Stimulated activated CD4-positive, alpha-beta T cell treated with anti-CD3 and anti-CD28 coated beads, Interleukin-4, amount 100 ng/mL, for 48 hours (primary cell): ENCODE measurements at regions not wholly inside any gene's neighbourhood (a gene's known extent, or its start where the extent isn't known, plus 50 kb on each side); places are given as distances from the start of the nearest gene placed in this dataset.

ENCODE experiments used
- DNase-seq, 2 donors: peaks; one replicate each; pipeline ENCODE4 v3.0.0-alpha.2; 2020; ENCODE audit warnings: low read depth in 2 of 2

DNA sequence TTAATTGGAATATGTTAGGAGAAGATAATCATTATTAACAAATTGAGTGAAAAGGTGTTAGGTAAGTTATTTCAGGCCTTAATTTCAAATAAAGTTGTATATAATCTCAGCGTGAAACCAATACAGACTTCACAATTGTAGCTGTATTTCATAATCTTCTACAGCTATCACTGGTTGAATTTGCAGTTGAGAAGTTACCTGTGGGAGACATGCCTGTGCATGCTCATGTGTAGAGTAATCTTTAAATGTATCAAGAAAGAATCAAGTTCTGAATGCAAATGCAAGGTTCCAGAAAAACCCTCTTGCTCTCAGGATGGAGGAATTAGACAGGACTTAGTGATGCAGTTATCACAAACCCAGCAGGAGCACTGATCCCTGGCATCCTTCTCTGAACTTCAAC, 938.4 kb upstream of the SLC10A2 start:
- DNase-seq, result no peak

DNA sequence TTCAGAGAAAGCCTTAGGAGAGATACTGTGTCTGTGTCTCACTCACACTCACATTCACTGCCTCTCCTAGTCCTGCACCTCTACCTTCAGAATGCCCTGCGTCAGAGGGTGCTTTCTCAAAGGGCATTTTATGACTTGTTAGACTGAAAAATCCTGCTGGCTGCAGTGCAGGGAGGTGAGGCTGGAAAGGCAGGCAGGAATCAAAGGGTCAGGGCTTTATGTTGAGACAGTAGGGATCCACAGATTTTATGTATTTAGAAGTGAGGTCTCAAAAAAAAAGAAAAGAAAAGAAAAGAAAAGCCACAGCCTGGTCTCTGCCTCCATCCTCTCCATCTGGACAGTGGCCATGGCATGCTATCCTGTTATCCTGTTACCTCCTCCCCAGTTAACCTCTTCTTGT, 936.0 kb upstream of the SLC10A2 start:
- no peak for DNase-seq

DNA sequence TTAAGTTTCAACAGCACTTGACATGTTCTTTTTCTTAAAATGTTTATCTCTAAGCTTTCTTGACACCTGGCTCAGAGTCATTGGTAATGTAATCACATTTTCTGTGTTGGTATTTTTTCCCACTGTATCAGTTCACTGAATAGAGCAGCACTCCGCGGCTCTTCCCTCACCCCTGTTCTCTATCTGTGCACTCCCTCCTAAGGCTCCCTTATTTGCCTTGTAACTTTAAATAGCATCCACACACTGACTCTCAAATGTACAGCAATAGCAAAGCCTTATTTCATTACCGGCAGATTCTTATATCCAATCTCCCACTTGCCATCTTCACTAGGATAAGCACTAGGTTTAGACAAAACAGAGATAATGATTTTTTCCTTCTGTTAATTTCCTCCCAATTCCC, 935.5 kb upstream of the SLC10A2 start:
- DNase-seq, result no peak

DNA sequence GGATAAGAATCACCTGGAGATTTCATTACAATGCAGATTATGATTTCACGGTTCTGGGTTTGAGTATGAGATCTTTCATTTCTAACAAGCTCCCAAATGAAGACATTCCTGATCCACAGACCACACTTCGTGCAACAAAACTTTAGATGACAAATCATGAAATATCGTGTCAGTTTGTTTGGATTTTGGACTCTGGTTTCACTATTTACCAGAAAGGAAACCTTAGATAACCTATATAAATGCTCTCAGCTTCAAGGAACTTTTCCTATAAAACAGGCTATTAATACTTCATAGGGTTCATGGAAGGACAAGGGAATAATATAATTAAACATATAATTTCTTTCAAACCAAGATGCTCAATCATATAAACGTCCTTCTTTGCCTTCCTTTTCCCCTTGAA, 930.5 kb upstream of the SLC10A2 start:
- DNase-seq, result no peak

DNA sequence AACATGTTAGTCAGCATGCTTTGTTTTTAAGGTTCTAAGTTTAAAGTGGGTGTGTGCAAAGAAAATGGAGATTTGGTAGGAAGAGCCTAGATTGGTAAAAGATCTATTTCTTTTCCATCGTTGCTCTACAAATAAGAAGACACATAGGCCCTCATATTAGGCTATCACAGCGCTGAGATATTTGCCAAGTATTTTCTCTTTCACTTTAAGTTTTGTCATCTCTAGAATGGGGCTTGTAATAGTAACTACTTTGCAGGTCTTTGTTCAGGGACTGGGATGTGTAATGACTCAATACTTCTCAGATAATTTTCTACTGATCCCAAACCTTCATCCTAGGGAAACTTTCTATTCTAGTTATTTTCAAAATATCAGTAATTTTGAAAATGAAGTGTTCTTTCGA, 917.7 kb upstream of the SLC10A2 start:
- no peak for DNase-seq

DNA sequence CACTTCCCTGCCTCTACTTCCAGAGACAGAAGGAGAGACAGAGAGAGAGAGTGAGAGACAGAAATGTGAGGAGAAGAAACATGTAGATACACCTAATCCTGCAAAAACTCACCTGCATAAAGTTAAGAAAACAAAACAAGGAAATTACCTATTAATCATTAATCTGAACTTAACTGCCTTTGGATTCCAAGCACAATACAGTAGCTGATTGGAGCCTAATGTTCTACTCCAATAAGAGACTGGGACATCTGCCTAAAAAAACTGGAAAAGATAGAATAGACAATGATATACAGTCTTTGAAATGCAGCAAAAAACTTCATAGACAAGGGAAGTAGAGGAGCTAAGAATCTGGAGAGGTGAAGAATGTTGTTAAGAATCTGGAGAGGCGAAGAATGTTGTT, 910.2 kb upstream of the SLC10A2 start:
- no peak for DNase-seq

DNA sequence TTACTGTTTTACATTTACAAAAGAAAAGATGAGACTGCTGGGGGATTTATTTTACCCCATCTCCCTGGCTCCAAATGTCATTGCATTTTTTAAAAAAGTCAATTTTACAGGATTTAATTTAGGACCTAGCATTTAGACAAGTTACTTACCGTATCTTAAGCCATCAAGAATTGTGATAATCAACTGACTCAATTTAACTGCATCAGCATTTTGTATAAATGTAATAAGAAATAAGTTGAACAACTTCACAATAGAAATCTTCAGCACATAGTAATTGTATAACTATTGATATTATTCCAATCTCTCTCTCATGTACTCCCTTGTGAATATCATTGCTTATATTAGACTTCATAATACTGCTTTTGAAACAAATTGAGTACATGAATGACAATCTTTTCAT, 907.5 kb upstream of the SLC10A2 start:
- DNase-seq, result no peak

DNA sequence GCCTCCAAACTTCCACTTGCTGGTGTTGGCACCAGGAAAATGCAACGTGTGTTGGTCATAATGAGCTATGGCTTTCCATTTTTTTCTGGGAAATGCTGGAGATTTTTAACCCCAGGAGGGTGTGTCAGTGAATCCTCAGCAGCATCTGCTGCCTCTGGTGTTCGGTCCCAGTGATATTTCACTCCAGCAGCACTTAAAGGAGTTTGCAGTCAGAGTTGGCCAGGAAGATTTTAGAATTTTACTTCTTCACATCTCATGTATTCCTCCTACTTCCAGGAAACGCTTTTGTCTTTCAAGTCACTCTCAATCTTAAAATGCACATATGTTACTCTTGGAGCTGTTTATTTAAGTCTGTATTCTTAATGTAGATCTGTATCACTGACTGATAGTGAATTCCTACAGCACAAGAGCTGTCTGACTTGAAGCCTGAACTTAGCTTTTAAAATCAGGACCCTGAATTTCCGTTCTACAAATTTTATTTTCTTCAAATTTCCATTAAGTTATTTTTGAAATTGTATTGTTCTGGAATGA, 903.4 kb upstream of the SLC10A2 start:
- DNase-seq, result no peak

DNA sequence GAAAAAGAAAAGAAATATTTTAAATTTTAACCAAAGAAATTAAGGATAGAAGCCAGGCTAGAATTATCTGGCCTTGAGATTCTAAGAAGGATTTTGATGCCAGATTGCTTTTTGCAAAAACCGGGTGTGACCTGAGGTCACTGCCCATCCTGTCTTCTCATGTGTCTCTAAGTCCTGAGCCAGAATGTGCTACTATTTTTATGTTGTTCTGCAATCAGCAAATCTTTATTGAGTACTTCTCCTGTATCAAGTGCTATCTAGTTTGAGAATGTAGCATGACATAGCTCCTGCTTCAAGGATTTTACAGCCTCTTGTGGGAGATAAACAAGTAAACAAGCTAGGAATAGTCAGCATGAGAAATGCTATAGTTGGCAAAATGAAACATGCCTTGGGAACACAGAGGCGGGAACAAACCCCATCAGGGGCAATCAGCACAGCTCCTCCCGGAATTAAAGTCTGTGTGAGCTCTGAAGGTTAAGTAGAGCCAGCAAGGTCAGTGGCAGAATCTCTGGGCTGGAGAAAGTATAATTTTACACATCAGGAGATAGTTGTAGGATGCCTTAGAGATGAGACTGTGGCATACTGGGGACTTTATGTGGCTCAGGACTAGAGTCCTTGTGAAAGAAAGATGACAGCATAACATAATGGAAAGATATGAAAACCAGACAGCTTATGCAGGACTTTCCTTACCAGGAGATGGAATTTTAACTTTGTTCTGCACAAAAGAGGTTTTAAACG, 899.5 kb upstream of the SLC10A2 start:
- DNase-seq, result no peak

DNA sequence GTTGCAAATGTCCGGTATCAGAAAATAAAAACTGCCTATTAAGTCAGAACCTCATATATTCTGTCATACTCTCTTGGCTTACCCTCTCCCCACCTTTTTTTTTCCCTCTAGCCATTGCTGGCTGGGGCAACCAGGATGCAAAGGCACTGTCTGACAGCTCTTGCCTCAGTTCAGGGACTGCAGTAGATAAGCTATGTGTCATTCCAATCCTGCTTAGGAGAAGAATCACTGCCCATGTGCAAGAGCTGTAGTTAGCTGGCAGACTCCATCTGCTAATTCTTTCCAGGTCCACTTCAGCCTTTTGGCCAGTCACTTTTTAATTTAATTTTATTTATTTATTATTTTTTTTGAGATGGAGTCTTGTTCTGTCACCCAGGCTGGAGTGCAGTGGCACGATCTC, 895.6 kb upstream of the SLC10A2 start:
- DNase-seq, result no peak

DNA sequence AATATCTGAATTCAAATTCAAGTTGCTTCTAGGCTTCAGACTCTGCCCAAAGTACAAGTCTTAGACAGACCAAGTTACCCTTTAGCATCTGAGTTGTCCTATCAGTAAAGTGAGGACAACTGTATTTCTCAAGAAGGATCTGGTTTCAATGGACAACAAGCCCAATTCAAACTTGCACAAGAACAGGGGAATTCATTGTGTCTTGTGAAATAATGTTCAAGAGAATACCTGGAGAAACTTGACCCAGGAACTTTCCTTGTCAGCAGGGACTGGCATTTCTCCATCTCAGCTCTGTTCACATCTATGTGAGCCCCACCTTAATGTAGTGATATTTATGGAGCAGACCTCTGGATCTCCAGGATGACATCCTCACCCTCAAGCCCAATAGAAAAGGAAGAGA, 894.9 kb upstream of the SLC10A2 start:
- no peak for DNase-seq

DNA sequence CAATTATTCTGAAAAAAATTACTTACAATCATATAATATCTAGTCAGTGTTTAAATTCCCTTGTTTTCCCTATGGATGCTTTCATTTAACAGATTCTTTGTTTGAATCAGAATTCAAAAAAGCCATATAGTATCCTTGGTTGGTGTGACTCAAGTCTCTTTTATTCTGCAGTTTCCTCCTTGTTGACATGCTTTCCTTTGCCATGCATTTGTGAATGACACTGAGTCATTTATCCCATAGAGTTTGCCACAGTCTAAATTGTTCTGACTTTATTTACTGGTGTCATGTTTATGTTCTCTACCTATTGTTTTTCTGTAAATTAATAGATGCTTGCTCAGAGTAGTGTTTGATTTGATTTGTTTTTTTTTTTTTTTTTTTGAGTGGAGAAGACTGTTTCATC, 893.8 kb upstream of the SLC10A2 start:
- no peak for DNase-seq

DNA sequence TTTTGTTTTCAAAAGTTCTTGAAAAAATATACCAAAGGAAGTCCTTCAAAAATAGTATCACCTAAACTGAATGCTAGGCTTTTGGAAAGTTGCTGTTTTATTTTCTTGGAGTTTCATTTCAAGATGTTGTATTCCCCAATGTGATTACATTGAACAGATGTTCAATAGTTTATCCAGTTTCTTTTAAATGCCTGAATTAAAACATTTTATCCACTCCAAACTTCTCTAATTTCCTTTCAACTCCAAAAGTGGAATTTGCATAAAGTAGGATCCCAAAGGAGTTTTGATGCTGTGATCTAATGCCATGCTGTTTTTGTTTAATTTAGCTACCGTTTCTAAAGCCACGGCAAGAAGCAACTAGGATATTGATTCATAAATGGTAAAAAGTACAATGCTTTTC, 892.5 kb upstream of the SLC10A2 start:
- DNase-seq, result no peak

DNA sequence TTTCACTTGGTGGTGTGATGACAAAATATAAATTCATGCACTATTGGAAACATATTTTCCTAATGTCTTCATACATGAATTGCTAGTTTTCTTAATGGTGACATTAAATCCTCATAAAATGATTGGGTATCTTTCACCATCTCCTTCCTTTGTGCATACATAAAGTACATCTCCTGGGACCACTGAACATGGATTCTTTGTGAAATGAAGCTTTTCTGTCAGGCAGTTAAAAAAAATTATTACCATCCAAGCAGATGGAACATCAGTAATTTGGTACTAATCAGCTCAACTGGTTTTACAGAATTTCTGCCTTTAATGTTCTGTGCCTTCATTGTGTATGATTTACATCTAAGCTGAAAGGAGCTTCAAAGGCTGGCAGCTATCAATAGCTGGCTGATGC, 891.7 kb upstream of the SLC10A2 start:
- no peak for DNase-seq

DNA sequence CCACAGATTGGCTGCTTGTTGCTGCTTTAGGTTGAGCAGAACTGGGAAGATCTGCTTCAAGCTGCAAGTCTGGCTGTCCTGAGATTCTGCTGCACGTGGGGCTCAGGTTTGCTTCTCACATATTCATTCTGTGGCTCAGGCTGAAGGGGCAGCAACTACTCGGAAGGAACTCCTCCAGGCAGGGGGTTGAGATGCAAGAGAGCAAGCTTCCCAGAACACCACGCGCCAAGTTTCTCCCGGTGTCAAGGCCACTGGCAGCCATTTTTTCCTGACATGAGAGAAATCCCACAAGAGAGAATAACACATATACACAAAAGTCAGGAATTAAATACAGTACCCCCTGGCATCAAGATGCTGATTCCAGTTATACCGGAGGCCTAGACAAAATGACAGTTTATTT, 887.6 kb upstream of the SLC10A2 start:
- DNase-seq, result no peak

DNA sequence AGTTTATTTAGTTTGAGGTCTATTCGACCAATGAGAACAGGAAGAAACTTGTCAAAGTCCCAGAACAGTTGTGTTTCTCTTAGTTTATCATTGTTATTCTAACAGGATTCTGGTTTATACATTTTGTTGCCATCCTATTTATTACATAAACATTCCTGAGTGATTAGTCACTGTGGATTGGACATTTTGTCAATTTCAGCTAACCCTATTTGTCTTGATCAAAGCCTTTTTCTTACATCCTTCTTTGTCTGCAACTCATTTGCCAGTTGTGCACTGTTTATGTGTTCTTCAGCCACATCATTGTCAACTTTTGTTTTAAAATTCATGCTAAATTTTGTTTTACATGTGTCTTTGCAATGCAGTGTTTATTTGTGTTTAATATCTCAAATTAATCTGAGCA, 886.0 kb upstream of the SLC10A2 start:
- no peak for DNase-seq

DNA sequence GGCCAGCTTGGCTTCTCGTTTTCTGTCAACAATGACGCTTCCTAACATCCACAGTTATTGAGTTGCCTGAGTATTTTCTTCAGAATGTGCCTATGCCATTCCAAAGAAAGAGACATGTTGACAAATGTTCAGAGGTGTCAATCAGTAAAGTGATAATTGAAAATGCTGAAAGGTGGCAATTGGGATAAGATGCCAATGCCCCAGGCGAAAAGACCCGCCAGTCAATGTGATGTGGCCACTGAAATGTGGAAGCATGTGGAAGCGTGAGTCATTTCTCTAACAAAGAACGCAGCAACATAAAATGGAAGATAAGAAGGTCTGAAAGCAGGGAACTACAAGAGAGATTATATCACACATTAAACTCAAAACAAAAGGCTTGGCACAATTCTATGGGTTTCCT, 882.2 kb upstream of the SLC10A2 start:
- no peak for DNase-seq

DNA sequence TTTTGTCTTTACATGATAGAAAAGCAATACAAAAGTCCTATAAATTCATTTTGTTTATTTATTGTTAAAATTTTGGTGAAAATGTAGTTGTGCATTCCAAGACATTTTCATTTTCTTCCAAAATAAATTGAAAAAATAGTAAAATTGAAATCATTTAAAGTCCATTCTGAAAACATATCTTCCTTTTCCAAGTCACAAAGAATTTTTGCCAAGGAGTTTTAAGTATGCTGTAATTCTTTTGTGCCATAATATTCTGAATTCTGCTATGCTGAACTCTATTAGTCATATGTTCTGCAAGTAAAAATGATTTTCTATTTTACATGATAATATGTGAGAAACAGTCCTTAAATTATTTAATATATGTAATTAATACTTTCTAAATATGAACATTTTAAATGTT, 879.6 kb upstream of the SLC10A2 start:
- no peak for DNase-seq

DNA sequence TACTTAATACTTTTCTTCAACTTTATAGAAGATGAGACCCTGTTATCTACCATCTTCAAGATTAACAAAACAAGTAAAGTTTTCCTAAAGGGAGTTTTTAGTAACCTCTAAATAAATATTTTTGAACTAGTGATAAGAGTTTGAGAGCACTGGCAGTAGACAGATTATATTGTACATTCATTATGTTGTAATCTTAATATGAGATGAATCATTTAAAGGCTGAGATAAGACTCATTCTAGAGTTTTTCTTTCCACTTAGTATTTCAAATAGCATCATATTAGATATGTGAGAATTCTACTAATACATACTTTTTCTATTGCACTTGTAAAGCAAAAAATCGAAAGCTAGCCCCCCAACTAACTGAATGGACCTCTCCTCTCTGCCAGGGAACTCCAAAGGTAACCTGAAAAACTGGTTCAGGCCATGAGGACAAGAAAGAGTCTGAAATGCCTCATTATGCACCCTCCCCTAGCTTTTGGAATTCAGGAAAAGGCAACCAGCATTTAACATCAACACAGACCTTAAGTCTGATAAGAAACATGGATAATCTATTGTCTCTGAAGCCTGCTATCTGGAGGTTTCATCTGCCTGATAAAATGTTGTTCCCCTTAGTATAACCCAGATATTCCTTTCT, 875.4 kb upstream of the SLC10A2 start:
- no peak for DNase-seq

DNA sequence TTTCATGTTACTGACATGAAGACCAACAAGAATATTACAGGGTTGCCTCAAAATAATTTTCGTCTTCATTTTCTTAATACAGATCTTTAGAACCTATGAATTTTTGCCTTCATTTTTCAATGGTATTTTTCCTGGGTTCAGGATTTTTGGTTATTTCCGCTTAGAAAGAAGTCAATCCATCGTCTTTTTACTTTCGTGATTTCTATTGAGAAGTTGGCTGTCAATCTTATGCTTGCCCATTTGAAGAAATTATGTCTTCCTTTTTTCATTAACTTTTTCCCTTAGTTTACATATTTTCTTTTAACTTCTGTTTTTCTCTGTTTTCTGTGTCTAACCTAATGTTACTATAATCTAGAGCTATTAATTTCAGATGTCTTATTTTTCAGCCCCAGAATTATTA, 868.9 kb upstream of the SLC10A2 start:
- no peak for DNase-seq

DNA sequence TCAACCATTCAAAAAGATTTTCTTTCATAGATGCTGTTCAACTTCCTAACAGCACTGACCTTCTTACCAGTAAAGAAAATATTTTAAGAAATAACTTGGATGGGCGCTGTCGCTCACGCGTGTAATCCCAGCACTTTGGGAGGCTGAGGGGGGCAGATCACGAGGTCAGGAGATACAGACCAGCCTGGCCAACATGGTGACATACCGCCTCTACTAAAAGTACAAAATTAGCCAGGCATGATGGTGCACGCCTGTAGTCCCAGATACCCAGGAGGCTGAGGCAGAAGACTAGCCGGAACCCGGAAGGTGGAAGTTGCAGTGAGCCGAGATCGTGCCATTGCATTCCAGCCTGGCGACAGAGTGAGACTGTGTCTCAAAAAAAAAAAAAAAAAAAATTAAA, 865.7 kb upstream of the SLC10A2 start:
- no peak for DNase-seq

DNA sequence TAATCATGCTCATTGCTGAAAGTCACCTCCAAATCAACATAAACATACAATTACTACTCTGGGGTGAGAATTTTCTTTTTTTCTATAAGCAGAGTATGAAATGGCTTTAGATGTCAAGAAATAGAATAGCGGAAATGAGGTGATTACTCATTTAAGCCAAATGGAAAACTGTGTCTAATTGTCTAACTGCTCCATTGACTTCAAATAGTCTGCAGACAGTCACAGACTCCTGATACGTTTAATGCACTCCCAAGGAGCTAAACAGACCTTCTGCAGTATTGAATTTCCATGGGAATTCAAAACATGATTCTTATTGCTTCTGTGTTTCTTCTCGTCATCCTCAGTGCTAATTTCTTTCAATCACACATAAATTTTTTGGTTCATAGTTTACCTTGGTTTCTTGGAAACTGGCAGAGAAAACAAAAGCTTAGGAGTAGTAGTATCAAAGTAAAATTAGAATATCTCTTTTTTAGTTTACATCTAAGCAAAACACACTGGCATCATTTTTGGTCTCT, 865.2 kb upstream of the SLC10A2 start:
- no peak for DNase-seq

DNA sequence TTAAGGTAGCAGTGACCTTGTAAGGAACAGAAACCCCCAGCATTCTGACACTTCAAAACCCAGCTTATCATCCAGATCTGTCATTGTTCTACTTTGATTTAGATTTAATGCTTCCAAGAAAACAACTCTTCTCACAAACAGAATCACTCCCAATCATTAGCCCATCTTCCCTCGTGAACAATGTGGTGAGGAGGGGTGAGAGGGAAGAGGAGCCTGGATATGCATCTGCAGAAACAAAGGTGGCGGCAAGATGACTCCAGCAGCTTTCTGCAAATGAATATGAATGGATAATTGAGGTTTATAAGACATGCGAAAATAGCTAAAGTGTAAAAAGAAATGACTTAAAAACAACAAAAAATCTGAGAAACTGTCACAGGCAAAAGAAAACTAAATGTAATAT, 859.9 kb upstream of the SLC10A2 start:
- no peak for DNase-seq
